ENCODE measurements at regions not wholly inside any gene's neighbourhood (a gene's known extent, or its start where the extent isn't known, plus 50 kb on each side); places are given as distances from the start of the nearest gene placed in this dataset.

DNA sequence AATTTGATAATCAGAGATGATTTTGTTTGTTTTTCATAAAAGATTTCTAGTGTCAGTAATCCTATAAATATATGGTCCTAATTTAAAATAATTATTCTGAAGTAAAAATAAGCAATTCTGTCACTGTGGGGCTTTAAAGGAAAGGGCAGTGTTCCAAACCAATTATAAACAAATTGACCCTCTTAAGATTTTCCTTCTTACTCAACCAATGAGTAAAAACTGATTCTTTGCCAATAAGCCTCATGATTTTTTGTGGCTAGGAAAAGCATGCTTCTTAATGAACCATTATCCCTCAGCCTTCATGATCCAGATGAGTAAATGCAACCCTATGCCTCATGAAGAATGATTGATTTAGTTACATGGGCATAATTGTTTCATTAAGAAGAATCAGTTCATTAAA, 1010.4 kb downstream of the ADGRL3 start:
- Mint-ChIP-seq H3K27ac (no peak overlapping the region), H3K9me3 (peaks cover 11% of the 10 kb centered on the region), H3K36me3 (ENCODE audit: low read depth) (no peaks in the 10 kb centered on the region), H3K27me3 (no peaks in the 10 kb centered on the region), H3K4me1 (ENCODE audit: low read depth) (no peaks in the 10 kb centered on the region), H3K4me3 (no peak overlapping the region)
- no peaks in the 10 kb centered on the region for H3K27me3 ChIP-seq (ENCODE audit: control insufficient read depth in 1 of 2, insufficient read depth in 2 of 2, low read length in 2 of 2)
- CTCF ChIA-PET, result interaction anchor here (1.2 kb wide), 1 partner anchor 10 kb away, joined by 3 read pairs; no protein-coding TSS in a partner anchor
- no peak for DNase-seq
- POLR2A ChIA-PET, result no interaction called here
- no peaks in the 10 kb centered on the region for H3K36me3 ChIP-seq (ENCODE audit: insufficient read depth, low read length)
- intact Hi-C loops (cut with DNase I, micrococcal nuclease), result no loop called here
- no peak for ATAC-seq (ENCODE audit: poor library complexity)
- no peak overlapping the region for H3K4me3 ChIP-seq (ENCODE audit: low read length)
- TF ChIP-seq, protein P1, sequence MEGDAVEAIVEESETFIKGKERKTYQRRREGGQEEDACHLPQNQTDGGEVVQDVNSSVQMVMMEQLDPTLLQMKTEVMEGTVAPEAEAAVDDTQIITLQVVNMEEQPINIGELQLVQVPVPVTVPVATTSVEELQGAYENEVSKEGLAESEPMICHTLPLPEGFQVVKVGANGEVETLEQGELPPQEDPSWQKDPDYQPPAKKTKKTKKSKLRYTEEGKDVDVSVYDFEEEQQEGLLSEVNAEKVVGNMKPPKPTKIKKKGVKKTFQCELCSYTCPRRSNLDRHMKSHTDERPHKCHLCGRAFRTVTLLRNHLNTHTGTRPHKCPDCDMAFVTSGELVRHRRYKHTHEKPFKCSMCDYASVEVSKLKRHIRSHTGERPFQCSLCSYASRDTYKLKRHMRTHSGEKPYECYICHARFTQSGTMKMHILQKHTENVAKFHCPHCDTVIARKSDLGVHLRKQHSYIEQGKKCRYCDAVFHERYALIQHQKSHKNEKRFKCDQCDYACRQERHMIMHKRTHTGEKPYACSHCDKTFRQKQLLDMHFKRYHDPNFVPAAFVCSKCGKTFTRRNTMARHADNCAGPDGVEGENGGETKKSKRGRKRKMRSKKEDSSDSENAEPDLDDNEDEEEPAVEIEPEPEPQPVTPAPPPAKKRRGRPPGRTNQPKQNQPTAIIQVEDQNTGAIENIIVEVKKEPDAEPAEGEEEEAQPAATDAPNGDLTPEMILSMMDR (IDR thresholded peaks at IDR 0.05), result no peak
- no peak overlapping the region for H3K27ac ChIP-seq (ENCODE audit: low read depth in 1 of 2, low read length in 2 of 2)
- H3K9me3 ChIP-seq (ENCODE audit: control insufficient read depth in 1 of 2, insufficient read depth in 1 of 2, low read length in 2 of 2), result peaks cover 0 to 2% of the 10 kb centered on the region in 2 experiments
- H3K4me1 ChIP-seq (ENCODE audit: insufficient read depth, low read length), result no peaks in the 10 kb centered on the region

DNA sequence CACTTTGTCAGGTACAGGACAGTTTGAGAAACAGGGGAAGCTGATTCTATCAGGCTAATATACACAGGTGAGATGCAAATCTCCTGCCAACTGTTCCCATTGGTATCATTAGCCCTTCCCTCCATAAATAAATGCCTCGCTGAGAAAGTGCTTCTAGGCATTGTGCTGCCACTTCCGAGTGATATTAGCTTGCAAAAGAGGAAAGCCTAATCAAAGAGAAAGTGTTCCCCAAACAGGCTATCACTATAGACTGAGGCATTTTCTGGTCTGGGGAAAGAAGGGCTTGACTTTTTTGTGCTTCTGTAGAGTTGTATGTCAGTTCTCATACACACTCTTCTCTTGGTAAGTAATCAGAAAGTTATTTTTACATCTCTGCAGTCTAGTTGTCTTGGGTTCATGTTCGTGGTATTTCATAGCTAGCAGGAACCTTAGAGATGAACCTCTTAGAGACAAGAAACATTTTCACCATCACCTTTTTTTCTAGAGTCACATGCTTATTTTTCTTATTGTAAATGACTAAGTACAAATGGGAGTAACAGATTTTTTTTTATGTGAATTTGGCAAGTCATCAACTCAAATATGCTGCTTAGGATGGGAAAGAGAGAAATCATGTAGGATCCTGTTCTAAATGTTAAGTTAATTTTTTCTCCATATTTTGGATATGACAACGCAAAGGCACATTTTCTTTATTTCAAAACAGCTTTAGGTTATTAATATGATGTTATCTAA, 1009.8 kb downstream of the ADGRL3 start:
- no peaks in the 10 kb centered on the region for H3K36me3 ChIP-seq (ENCODE audit: insufficient read depth, low read length)
- H3K4me1 ChIP-seq (ENCODE audit: insufficient read depth, low read length), result no peaks in the 10 kb centered on the region
- POLR2A ChIA-PET, result no interaction called here
- no peak overlapping the region for H3K4me3 ChIP-seq (ENCODE audit: low read length)
- no peaks in the 10 kb centered on the region for H3K4me1 Mint-ChIP-seq (ENCODE audit: low read depth)
- TF ChIP-seq, protein P1 (IDR thresholded peaks at IDR 0.05), result no peak
- DNase-seq (no peak), ATAC-seq (ENCODE audit: poor library complexity) (no peak)
- peaks cover 0 to 7% of the 10 kb centered on the region in 2 experiments for H3K9me3 ChIP-seq (ENCODE audit: control insufficient read depth in 1 of 2, insufficient read depth in 1 of 2, low read length in 2 of 2)
- no peak overlapping the region for H3K27ac Mint-ChIP-seq
- H3K4me3 Mint-ChIP-seq, result no peak overlapping the region
- H3K27me3 Mint-ChIP-seq, result no peaks in the 10 kb centered on the region
- intact Hi-C loops (cut with DNase I, micrococcal nuclease), result no loop called here
- CTCF ChIA-PET, result interaction anchor here (1.2 kb wide), 1 partner anchor 10 kb away, joined by 3 read pairs; no protein-coding TSS in a partner anchor
- no peaks in the 10 kb centered on the region for H3K36me3 Mint-ChIP-seq (ENCODE audit: low read depth)
- no peaks in the 10 kb centered on the region for H3K27me3 ChIP-seq (ENCODE audit: control insufficient read depth in 1 of 2, insufficient read depth in 2 of 2, low read length in 2 of 2)
- H3K27ac ChIP-seq (ENCODE audit: low read depth in 1 of 2, low read length in 2 of 2), result no peak overlapping the region
- peaks cover 11% of the 10 kb centered on the region for H3K9me3 Mint-ChIP-seq

DNA sequence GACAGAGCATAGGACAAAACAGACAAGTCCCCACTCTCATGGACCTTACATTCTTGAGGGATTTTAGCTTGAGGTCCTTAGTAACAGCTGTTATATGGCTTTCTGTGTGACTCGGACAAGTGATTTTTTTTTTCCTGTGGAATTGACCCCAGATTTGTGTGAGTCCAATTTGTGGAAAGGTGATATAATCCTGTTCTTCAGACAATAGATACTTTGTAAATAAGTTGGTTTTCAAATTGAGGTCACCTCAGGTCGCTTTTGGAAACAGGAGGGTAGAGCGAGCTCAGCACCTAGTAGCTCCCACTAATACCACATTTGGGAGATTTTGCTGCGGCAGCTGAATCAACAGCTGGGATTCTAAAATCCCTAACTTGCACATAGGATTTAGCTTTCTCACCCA, 1008.8 kb downstream of the ADGRL3 start:
- Histone ChIP-seq H3K27me3 (ENCODE audit: control insufficient read depth in 1 of 2, insufficient read depth in 2 of 2, low read length in 2 of 2) (no peaks in the 10 kb centered on the region), H3K4me3 (ENCODE audit: low read length) (no peak overlapping the region), H3K9me3 (ENCODE audit: control insufficient read depth in 1 of 2, insufficient read depth in 1 of 2, low read length in 2 of 2) (peaks cover 0 to 7% of the 10 kb centered on the region in 2 experiments), H3K36me3 (ENCODE audit: insufficient read depth, low read length) (no peaks in the 10 kb centered on the region), H3K27ac (ENCODE audit: low read depth in 1 of 2, low read length in 2 of 2) (no peak overlapping the region), H3K4me1 (ENCODE audit: insufficient read depth, low read length) (no peaks in the 10 kb centered on the region)
- CTCF ChIA-PET, result no interaction called here
- no peaks in the 10 kb centered on the region for H3K4me1 Mint-ChIP-seq (ENCODE audit: low read depth)
- DNase-seq, result no peak
- H3K9me3 Mint-ChIP-seq, result peaks cover 13% of the 10 kb centered on the region
- POLR2A ChIA-PET, result no interaction called here
- TF ChIP-seq, protein P1 (IDR thresholded peaks at IDR 0.05), result no peak
- ATAC-seq (ENCODE audit: poor library complexity), result no peak
- no peaks in the 10 kb centered on the region for H3K27me3 Mint-ChIP-seq
- no peak overlapping the region for H3K27ac Mint-ChIP-seq
- intact Hi-C loops (cut with DNase I, micrococcal nuclease), result no loop called here
- H3K36me3 Mint-ChIP-seq (ENCODE audit: low read depth), result no peaks in the 10 kb centered on the region
- H3K4me3 Mint-ChIP-seq, result no peak overlapping the region

Measured in CD4-positive, alpha-beta T cell (primary cell).